ENCODE measurements at regions not wholly inside any gene's neighbourhood (a gene's known extent, or its start where the extent isn't known, plus 50 kb on each side); places are given as distances from the start of the nearest gene placed in this dataset.

- TF ChIP-seq, protein P1, sequence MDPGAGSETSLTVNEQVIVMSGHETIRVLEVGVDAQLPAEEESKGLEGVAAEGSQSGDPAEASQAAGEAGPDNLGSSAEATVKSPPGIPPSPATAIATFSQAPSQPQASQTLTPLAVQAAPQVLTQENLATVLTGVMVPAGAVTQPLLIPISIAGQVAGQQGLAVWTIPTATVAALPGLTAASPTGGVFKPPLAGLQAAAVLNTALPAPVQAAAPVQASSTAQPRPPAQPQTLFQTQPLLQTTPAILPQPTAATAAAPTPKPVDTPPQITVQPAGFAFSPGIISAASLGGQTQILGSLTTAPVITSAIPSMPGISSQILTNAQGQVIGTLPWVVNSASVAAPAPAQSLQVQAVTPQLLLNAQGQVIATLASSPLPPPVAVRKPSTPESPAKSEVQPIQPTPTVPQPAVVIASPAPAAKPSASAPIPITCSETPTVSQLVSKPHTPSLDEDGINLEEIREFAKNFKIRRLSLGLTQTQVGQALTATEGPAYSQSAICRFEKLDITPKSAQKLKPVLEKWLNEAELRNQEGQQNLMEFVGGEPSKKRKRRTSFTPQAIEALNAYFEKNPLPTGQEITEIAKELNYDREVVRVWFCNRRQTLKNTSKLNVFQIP (CRISPR knock-in tag; IDR thresholded peaks at IDR 0.05; ENCODE audit: borderline replicate concordance, low read depth): no peak
Observed at GRCh38 chr18:59060551-59060950, 79.1 kb upstream of the SEC11C start (continued).

DNA sequence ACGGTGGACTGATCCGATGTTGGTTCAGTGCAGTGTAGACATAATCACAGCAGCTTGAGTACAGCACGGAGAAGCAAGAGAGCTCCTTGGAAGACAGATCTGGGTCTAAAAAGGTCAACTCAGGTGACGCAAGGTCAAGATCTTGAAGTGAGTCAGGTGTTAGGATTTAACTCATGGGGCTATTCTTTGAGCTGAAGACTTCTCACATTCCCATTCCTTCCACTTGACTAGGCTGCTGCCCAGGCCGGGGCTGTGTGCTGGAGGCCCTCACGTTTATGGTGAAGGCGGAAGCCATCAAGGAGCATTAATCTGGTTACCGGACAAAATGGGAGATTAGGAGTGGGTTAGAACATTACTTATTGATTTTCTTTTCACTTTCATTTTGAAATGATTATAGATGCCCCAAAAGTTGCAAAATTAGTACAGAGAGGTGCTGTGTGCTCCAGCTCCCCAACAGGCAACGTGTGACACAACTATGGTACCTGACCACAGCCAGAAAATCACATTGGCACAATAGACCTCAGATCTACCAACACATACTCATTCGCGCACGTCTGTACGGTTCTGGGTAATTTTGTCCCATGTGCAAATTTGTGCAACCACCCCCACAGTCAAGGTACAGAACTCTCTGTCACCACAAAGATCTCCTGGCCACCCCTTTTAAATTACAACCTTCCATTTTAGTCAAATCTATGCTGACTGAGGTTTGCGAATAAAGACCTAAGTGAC, 77.6 kb upstream of the SEC11C start:
- TF ChIP-seq CSDC2 (CRISPR knock-in tag; IDR thresholded peaks at IDR 0.05): no peak
- TF ChIP-seq GLIS3 (CRISPR knock-in tag; IDR thresholded peaks at IDR 0.05): no peak
- TF ChIP-seq, protein P1 (CRISPR knock-in tag; IDR thresholded peaks at IDR 0.05; ENCODE audit: borderline replicate concordance, low read depth): no peak
- TF ChIP-seq ZFP30 (CRISPR knock-in tag; IDR thresholded peaks at IDR 0.05): no peak
- no peak for ATAC-seq

DNA sequence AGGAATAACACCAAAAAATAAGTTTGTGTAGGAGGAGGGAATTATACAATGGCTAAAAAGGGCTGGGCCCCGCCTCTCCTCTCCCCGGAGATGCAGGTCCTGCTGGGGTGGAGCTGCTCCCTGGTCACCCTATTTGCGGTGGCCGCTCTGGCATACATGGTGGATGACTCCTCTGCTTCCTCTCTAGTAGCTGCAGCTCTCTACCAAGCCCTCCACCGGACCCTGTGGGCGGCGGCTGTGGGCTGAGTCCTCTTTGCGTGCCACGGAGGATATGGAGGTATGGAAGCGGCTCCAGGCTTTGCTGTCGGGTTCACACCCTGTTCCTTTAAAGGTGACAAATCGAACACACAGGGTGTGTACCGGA, 77.1 kb upstream of the SEC11C start:
- TF ChIP-seq ARNTL (CRISPR knock-in tag; IDR thresholded peaks at IDR 0.05; ENCODE audit: borderline replicate concordance, low read depth): no peak
- no peak for TF ChIP-seq OSR1 (CRISPR knock-in tag; IDR thresholded peaks at IDR 0.05)
- TF ChIP-seq CREB5 (CRISPR knock-in tag; IDR thresholded peaks at IDR 0.05; ENCODE audit: low read depth): no peak
- ATAC-seq: no peak

GRCh38 chr18:59063300-59063906, 76.3 kb upstream of the SEC11C start:
- no peak for TF ChIP-seq ESRRG (CRISPR knock-in tag; IDR thresholded peaks at IDR 0.05)
- no peak for TF ChIP-seq TCF4 (CRISPR knock-in tag; IDR thresholded peaks at IDR 0.05; ENCODE audit: borderline replicate concordance)
- ATAC-seq: no peak

- TF ChIP-seq ZFP3 (CRISPR knock-in tag; IDR thresholded peaks at IDR 0.05) (no peak), BACH2 (CRISPR knock-in tag; IDR thresholded peaks at IDR 0.05; ENCODE audit: borderline replicate concordance) (no peak), TOX (CRISPR knock-in tag; IDR thresholded peaks at IDR 0.05; ENCODE audit: borderline replicate concordance) (no peak), ESRRG (CRISPR knock-in tag; IDR thresholded peaks at IDR 0.05) (no peak), PPARA (CRISPR knock-in tag; IDR thresholded peaks at IDR 0.05; ENCODE audit: borderline replicate concordance) (no peak), GLIS3 (CRISPR knock-in tag; IDR thresholded peaks at IDR 0.05) (no peak), ZNF70 (CRISPR knock-in tag; IDR thresholded peaks at IDR 0.05) (no peak), ZNF565 (CRISPR knock-in tag; conservative IDR thresholded peaks at IDR 0.05; ENCODE audit: low read depth) (no peak), CSDC2 (CRISPR knock-in tag; IDR thresholded peaks at IDR 0.05) (no peak), CREB5 (CRISPR knock-in tag; IDR thresholded peaks at IDR 0.05; ENCODE audit: low read depth) (no peak), SNAI2 (CRISPR knock-in tag; IDR thresholded peaks at IDR 0.05) (no peak), ISL1 (CRISPR knock-in tag; IDR thresholded peaks at IDR 0.05) (no peak)
- TF ChIP-seq, protein P1 (CRISPR knock-in tag; IDR thresholded peaks at IDR 0.05; ENCODE audit: borderline replicate concordance, low read depth): no peak
- no peak for ATAC-seq
Observed at GRCh38 chr18:59063912-59064311, 75.8 kb upstream of the SEC11C start.

All from SK-N-SH treated with all-trans-retinoic acid at 6 μM for 48 hours (cell line).